ENCODE measurements at regions not wholly inside any gene's neighbourhood (a gene's known extent, or its start where the extent isn't known, plus 50 kb on each side); places are given as distances from the start of the nearest gene placed in this dataset.

- H3K79me2 ChIP-seq (ENCODE audit: control insufficient read depth in 1 of 2, insufficient read depth in 2 of 2, low read length in 2 of 2) = no peaks in the 10 kb centered on the region
- peak overlapping the region; percentile 8; the same call in 1 of the 2 replicates for H2BK15ac ChIP-seq (ENCODE audit: low read length)
- H3K4me2 ChIP-seq (ENCODE audit: insufficient read depth in 1 of 2, low read depth in 2 of 2, low read length in 2 of 2) = no peak overlapping the region
- no peaks in the 10 kb centered on the region for H3K9me3 ChIP-seq (ENCODE audit: insufficient read depth in 2 of 2, low read depth in 1 of 2, low read length in 1 of 2)
- WGBS, 2 experiments (ENCODE audit: extremely low coverage in 1 of 2, insufficient coverage in 1 of 2, insufficient read length in 1 of 2, insufficient replicate concordance in 2 of 2, low coverage in 1 of 2, low lambda C conversion rate in 2 of 2, missing lambda C conversion rate in 1 of 2) = 88% methylated on average over 3 of the region's 3 CpGs; no CpG with 5 or more reads in 1 of the 2 experiments
- H4K20me1 ChIP-seq (replicated peaks in 1 of 2; ENCODE audit: control insufficient read depth in 1 of 2, insufficient read depth in 2 of 2, low read length in 2 of 2) = no peaks in the 10 kb centered on the region
- no peak for FAIRE-seq
- H4K8ac ChIP-seq (ENCODE audit: extremely low read depth, insufficient read depth, low read length) = no peak overlapping the region
- no peaks in the 10 kb centered on the region for H3K36me3 ChIP-seq (ENCODE audit: control insufficient read depth in 2 of 4, insufficient read depth in 4 of 4, low read length in 3 of 4)
- no peak overlapping the region for H3K4me3 ChIP-seq (ENCODE audit: extremely low read depth in 1 of 4, insufficient read depth in 2 of 4, low read depth in 3 of 4, low read length in 4 of 4)
- H2BK12ac ChIP-seq (ENCODE audit: low read depth, low read length) = 0 out of 2 replicates have a peak overlapping the region, but pooled peaks have one; percentile 22
- H3K23ac ChIP-seq (ENCODE audit: insufficient read length) = no peak overlapping the region
- peak overlapping the region; percentile 57 for H2AFZ ChIP-seq (ENCODE audit: low read length)
- no peak for TF ChIP-seq SP4 (IDR thresholded peaks at IDR 0.05; ENCODE audit: low read length)
- no peak for TF ChIP-seq EGR1 (IDR thresholded peaks at IDR 0.05; ENCODE audit: borderline replicate concordance, low read depth, low read length)
- no peak for TF ChIP-seq CTBP2 (IDR thresholded peaks at IDR 0.05; ENCODE audit: borderline replicate concordance, insufficient read depth, insufficient read length, low read length)
- TF ChIP-seq POLR2A (IDR thresholded peaks at IDR 0.05; ENCODE audit: control extremely low read depth in 1 of 2, low read depth in 2 of 2, low read length in 2 of 2) = no peak
- TF ChIP-seq, protein P1, sequence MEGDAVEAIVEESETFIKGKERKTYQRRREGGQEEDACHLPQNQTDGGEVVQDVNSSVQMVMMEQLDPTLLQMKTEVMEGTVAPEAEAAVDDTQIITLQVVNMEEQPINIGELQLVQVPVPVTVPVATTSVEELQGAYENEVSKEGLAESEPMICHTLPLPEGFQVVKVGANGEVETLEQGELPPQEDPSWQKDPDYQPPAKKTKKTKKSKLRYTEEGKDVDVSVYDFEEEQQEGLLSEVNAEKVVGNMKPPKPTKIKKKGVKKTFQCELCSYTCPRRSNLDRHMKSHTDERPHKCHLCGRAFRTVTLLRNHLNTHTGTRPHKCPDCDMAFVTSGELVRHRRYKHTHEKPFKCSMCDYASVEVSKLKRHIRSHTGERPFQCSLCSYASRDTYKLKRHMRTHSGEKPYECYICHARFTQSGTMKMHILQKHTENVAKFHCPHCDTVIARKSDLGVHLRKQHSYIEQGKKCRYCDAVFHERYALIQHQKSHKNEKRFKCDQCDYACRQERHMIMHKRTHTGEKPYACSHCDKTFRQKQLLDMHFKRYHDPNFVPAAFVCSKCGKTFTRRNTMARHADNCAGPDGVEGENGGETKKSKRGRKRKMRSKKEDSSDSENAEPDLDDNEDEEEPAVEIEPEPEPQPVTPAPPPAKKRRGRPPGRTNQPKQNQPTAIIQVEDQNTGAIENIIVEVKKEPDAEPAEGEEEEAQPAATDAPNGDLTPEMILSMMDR (IDR thresholded peaks at IDR 0.05; ENCODE audit: control extremely low read depth in 1 of 3, insufficient read depth in 1 of 3, low read depth in 1 of 3, low read length in 3 of 3) = no peak
- no peak for TF ChIP-seq SRF (IDR thresholded peaks at IDR 0.05; ENCODE audit: low read depth, low read length)
- TF ChIP-seq ASH2L (IDR thresholded peaks at IDR 0.05; ENCODE audit: low read length) = no peak
- no peak for TF ChIP-seq KDM1A (IDR thresholded peaks at IDR 0.05; ENCODE audit: borderline replicate concordance, low read length)
- TF ChIP-seq POU5F1 (IDR thresholded peaks at IDR 0.05; ENCODE audit: low read depth, low read length) = no peak
- no peak for TF ChIP-seq TAF7 (optimal IDR thresholded peaks at IDR 0.05; ENCODE audit: borderline replicate concordance, low read depth, low read length)
- TF ChIP-seq EZH2 (IDR thresholded peaks at IDR 0.05; ENCODE audit: low read depth, low read length, severe bottlenecking) = no peak
- no peak for TF ChIP-seq ZNF274 (IDR thresholded peaks at IDR 0.05; ENCODE audit: borderline replicate concordance, extremely low read depth, low read length)
- TF ChIP-seq SP2 (IDR thresholded peaks at IDR 0.05; ENCODE audit: low read length) = no peak
- no peaks in the 10 kb centered on the region for H3K79me1 ChIP-seq (ENCODE audit: low read depth, low read length)
- ChIA-PET POLR2A (ENCODE audit: partially characterized antibody) (no interaction called here), CTCF (ENCODE audit: partially characterized antibody) (no interaction called here)
- H2BK120ac ChIP-seq (replicated peaks; ENCODE audit: low read depth, low read length) = no peak overlapping the region
- no peak overlapping the region for H3K9ac ChIP-seq (replicated peaks in 1 of 4; ENCODE audit: extremely low read depth in 1 of 4, low read depth in 3 of 4, low read length in 3 of 4)
- H3K23me2 ChIP-seq (ENCODE audit: low read depth, low read length) = no peaks in the 10 kb centered on the region
- no peak overlapping the region for H3K56ac ChIP-seq (replicated peaks; ENCODE audit: insufficient read length, low read depth, low read length)
- H2BK5ac ChIP-seq (ENCODE audit: low read depth, low read length) = no peak overlapping the region
- no peak overlapping the region for H3K4ac ChIP-seq (replicated peaks; ENCODE audit: insufficient read length, low read depth, low read length)
- no peaks in the 10 kb centered on the region for H3K27me3 ChIP-seq (replicated peaks in 1 of 4; ENCODE audit: control insufficient read depth in 3 of 4, extremely low read depth in 1 of 4, insufficient read depth in 3 of 4, low read length in 3 of 4)
- no peak overlapping the region for H3K18ac ChIP-seq (ENCODE audit: extremely low read depth, low read length)
- H3K27ac ChIP-seq (ENCODE audit: low read depth, low read length) = no peak overlapping the region
- DNase-seq (ENCODE audit: low read depth in 1 of 2, low spot score in 2 of 2) = no peak
- no peak overlapping the region for H3K14ac ChIP-seq (ENCODE audit: insufficient read length)
- H2BK20ac ChIP-seq (ENCODE audit: low read length) = no peak overlapping the region
- H4K5ac ChIP-seq (ENCODE audit: insufficient read length, low read depth, low read length) = no peak overlapping the region
- H4K91ac ChIP-seq (replicated peaks; ENCODE audit: insufficient read length, low read length) = no peak overlapping the region
- H2AK5ac ChIP-seq (ENCODE audit: low read depth, low read length) = no peak overlapping the region
- peaks cover 0 to 3% (median 0%) of the 10 kb centered on the region in 4 experiments; a peak in 1 of 7 replicates for H3K4me1 ChIP-seq (replicated peaks in 1 of 4; ENCODE audit: control insufficient read depth in 3 of 4, insufficient read depth in 4 of 4, low read length in 3 of 4)
Measured at GRCh38 chr6:145087034-145087433, 648.3 kb downstream of the EPM2A start.

Data from H1 (cell line).